Activated naive CD4-positive, alpha-beta T cell treated with anti-CD3 and anti-CD28 coated beads, Interleukin-2, amount 50 U/mL, for 16 hours (primary cell): ENCODE measurements at regions not wholly inside any gene's neighbourhood (a gene's known extent, or its start where the extent isn't known, plus 50 kb on each side); places are given as distances from the start of the nearest gene placed in this dataset.
"Not testable (repeated sequence)": the region's sequence is repeated elsewhere in the genome, so short reads cannot be mapped to it uniquely, and the experiment has no call there.

Source experiments
- DNase-seq: peaks from one replicate; pipeline ENCODE4 v3.0.0-alpha.2; 2020

DNA sequence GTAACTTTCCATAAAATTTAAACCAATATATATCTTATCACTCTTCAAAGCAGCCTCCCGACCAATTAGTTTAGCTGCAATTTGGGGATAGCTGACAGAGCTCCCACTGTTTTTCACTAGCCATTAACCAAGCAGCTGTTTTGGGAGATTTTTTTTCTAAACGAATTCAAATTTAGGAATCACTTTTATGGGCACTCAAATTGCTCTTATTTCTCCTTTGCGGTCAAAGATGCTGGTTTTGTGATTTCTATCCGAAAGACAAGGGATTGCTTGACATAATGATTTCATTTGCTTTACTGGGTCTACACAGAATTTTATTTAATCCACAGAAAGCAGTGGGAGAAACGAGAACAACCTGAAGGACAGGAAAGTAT lies 505.7 kb upstream of the IL12A start:
- no peak for DNase-seq

DNA sequence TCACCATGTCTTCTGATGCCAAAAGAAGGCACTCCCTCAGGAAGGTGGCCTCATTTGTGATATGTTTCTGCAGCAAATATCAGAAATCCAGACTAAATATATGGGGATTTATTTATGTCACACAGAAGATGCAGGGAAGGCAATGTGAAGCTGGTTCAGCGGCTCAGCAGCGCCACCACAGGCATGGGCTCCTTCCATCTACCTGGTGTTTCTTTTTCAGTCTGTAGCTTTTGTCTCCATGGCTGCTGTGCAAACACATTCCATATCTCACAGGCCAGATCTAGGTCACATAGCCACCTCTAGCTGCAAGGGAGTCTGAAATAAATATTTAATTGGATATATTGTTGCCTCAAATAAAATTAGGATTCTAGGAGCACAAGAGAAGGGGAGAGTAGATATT lies 502.1 kb upstream of the IL12A start:
- no peak for DNase-seq

DNA sequence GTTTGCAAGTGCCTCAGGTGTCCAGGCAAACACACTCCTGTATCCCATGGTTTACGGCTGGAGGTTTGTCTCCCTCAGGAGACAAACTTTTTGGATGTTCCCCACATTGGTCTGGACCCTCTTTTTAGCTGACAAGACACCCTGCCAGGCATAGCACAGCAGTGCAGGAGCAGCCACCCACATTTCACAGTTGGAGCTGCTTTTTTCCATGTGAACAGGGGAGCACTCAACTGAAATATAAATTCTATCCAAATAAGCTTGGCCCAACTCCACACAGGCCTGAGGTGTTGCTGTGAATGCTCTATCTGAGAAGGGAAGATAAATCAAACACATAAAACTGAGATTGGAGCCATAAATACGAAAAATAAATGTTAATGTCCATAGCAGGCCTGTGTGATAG lies 501.3 kb upstream of the IL12A start:
- no peak for DNase-seq

- DNase-seq = no peak
These were observed 500.0 kb upstream of the IL12A start for GRCh38 chr3:159488602-159489001.

DNA sequence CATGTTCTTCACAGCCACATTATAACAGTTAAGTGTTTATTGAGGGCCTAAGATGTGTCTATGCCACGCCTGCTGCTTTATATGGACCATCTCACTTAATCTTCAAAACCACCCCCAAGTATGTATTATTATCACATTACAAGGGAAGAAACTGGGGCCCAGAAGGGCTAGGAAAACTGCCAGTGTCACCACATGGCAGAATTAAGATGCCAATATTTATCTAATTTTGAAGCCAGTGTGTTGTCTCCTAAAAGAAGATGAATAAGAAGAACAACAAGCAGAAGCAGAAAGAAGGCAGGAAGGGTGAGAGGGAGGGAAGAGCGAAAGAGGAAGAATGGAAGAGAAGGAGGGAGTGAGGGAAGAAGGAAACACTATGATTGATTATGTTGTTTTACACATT lies 491.3 kb upstream of the IL12A start:
- no peak for DNase-seq

DNA sequence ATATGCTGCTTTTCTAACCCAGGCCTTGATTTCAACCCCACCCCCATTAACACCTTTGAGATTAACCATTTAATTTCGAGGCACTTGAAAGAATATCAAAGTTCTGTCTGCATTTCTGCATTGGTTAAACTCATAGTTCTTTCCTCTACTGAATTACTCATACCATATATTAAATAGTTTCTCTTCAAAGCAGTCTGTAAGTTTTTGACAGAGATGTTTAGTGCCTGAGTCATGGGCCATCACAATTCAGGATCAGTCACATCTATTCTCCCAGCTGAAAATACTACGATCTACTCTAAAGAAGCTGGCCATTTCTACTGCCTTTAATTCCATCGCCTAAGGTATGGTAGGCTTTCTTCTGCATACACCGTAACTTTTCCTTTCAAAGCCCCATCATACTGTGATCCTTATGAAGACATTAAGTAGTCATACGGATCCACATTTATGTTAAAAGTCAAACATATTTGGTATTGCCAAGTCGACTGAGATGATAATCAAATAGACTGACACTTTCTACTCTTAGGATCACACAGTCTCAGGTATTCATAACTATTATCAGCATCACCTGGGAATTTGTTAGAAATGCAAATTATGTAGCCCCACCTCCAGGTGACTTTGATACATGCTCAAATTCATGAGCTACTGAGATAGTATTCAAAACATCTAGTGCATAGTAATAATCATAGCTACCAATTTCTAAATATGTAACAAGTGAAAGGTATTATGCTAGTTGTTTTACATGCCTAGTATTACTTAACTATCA lies 489.4 kb upstream of the IL12A start:
- DNase-seq = no peak

- no peak for DNase-seq
These were observed 487.6 kb upstream of the IL12A start for GRCh38 chr3:159501029-159501428.

DNA sequence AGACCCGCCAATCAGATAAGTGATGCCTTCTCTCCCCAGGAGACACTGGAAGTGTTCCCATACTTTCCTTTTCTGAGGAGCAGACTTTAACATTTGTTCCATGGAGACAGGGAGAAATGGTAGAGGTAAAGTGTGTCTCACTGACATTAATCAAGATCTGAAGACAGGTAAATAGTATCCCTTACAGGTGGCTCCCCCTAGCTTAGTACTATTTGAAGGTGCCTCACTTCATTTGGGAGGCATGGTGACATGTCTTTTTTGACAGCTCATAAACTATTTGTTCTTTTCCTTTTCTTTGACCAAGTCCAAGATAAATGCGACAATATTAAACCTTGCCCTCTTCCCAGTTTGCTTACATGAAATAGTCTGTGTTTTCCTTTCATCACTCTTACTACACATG lies 485.6 kb upstream of the IL12A start:
- no peak for DNase-seq

GRCh38 chr3:159510988-159511387 lies 477.6 kb upstream of the IL12A start:
- not testable (repeated sequence) for DNase-seq

DNA sequence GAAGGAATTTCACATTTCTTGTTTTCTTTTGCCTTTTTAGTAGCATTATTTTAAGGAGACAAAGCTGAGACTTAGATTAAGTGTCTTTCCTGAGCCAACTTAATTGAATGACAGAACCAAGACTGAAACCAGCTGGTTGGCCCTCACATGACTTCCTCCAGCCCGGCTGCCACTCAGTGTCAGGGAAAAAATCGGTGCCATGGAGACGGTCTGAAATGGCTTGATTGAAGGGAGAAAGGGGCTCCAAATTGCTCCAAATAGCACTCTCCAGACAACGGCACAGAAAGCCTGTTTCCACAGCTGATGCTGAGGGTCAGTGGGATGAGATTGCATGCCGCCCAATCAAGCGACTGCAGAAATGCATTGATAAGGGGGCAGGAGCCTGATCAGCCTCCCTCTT lies 475.2 kb upstream of the IL12A start:
- no peak for DNase-seq

GRCh38 chr3:159513867-159514380 lies 474.7 kb upstream of the IL12A start:
- DNase-seq = no peak

GRCh38 chr3:159517105-159517504 lies 471.5 kb upstream of the IL12A start:
- DNase-seq = no peak

DNA sequence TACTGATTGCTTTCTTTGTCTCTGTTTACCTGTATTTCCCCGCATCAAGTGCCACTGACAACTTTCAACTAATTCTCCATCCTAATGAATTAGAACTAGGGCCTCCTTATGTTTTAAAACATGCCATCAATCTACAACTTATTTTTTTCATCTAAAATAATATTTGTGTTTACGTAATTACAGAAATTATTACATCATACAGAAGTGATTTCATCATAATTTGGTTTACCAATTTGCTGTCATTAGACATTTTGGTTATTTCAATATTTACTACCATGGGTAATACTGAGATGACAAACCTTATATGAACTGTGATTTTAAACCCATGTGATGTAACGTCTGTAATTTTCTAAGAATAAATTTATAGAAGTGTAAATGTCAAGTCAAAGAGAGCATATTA lies 468.0 kb upstream of the IL12A start:
- DNase-seq = no peak

GRCh38 chr3:159522276-159522675 lies 466.4 kb upstream of the IL12A start:
- no peak for DNase-seq

- no peak for DNase-seq
These were observed 460.3 kb upstream of the IL12A start for GRCh38 chr3:159528251-159528895.

DNA sequence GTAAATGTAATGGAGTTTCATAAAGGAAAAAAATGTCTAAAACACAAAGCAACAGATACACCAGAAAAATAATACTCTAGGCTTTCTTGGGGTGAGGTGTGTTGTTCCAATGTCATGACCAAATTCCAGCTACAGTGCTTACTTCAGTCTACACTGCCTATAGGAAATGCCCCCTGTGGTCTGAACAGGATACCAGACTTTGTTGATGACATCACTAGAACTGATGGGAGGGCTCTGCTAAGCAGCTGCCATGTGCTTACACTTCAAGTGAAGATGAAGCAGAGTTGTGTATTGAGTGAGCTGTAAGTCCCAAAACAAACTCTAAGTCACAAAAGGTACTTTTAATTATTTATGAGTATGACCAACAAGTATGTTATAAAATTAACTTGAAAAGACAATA lies 456.1 kb upstream of the IL12A start:
- DNase-seq = no peak

- no peak for DNase-seq
These were observed 454.1 kb upstream of the IL12A start for GRCh38 chr3:159534496-159534895.

DNA sequence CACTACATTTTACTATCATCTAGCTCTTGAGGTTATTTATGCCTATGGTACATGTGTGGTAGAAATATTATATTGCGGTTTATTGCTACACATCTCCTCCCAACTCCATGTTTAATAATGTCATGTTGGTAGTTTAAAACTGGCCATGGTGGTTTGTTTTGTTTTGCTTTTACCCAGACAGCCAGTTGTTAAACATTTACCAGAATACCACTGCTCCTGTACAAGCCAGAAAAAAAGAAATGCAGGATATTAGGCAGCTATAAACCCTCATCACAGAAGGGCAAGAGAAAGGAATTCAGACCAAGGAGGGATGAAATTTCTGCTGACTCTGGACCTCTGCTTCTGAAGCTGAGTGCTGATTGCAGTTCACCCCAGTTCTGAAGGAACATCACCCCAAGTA lies 451.8 kb upstream of the IL12A start:
- no peak for DNase-seq

DNA sequence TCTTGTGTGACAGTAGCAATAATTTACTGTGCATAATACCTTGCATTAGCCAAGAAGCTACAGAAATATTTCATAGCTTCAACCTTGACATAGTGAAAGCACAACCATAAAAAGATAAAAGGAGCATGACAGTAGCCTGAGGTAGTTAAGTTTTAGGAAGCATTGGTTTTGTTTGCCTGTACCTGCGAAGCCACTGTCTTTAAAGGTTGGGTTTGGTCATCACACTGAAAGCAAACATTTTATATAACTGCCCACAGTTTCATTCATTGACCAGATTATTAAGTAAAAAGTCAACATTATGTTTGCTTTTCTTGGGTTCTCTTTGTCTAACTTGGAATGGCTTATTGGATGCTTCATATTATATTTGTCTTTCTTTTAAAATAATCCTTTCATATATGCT lies 450.1 kb upstream of the IL12A start:
- DNase-seq = no peak

DNA sequence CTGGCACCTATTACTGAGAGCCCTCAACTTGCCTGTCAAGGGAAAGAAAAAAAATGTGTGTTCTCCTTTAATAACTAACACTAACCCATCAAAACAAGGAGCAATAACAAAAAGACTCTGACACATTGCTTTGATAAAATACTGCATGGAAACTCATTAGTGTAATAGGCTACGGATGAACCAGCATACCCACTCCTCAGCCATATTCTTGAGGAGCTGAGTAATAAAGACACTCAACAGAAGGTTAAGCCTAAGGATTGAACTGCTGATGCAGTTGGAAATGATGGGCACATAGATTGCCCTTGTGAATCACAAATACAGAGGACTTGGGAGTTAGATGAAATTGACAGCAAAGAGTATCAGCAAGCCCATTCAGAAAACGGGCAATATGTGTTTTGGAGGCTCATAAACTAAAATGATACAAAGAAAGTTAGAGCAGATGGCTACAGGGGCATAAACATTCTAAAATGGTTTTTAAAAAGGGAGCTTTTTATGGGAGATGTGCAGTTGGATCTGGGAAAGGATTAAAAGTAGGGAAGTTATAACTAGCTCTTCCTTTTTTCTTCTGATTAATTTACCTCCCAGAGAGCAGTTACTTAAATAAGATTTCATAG lies 447.6 kb upstream of the IL12A start:
- no peak for DNase-seq

- DNase-seq = no peak
These were observed 439.8 kb upstream of the IL12A start for GRCh38 chr3:159548675-159549335.

DNA sequence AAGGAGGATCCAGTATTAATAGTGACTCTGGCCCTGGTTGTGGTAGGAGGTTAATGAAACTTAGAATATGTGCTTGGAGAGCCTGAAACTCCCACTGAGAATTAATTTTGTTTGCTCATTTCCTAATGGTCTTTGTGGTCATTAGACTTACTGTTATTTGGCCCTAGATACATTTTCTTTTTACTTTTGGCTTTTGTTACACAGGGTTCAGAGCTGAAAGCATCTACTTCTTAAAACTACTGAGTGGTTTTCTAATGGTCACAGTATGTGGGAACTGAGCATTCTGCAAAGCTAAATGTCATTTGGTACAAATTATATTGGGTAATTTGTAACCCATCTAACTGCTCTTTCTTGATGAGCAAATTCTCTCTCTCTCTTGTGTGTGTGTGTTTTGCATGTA lies 433.4 kb upstream of the IL12A start:
- no peak for DNase-seq

GRCh38 chr3:159559771-159560170 lies 428.9 kb upstream of the IL12A start:
- no peak for DNase-seq
